ENCODE measurements at regions not wholly inside any gene's neighbourhood (a gene's known extent, or its start where the extent isn't known, plus 50 kb on each side); places are given as distances from the start of the nearest gene placed in this dataset.

- DNase-seq = no peak
Observed at GRCh38 chr12:118773956-118774723, 207.2 kb upstream of the SRRM4 start.

- no peak for DNase-seq
Observed at GRCh38 chr12:118777504-118777903, 203.8 kb upstream of the SRRM4 start.

GRCh38 chr12:118778077-118778476 is 203.3 kb upstream of the SRRM4 start:
- no peak for DNase-seq

- no peak for DNase-seq
Observed at GRCh38 chr12:118780939-118781338, 200.4 kb upstream of the SRRM4 start.

- DNase-seq = no peak
Observed at GRCh38 chr12:118781692-118782091, 199.6 kb upstream of the SRRM4 start.

- no peak for DNase-seq
Observed at GRCh38 chr12:118783703-118784102, 197.6 kb upstream of the SRRM4 start.

GRCh38 chr12:118790578-118790977 is 190.8 kb upstream of the SRRM4 start:
- DNase-seq = no peak

GRCh38 chr12:118813778-118814357 is 167.5 kb upstream of the SRRM4 start:
- DNase-seq = no peak

- no peak for DNase-seq
Observed at GRCh38 chr12:118816296-118816695, 165.0 kb upstream of the SRRM4 start.

- no peak for DNase-seq
Observed at GRCh38 chr12:118821386-118821925, 159.9 kb upstream of the SRRM4 start.

- DNase-seq = no peak
Observed at GRCh38 chr12:118822512-118822911, 158.8 kb upstream of the SRRM4 start.

- DNase-seq = no peak
Observed at GRCh38 chr12:118827047-118827446, 154.3 kb upstream of the SRRM4 start.

- no peak for DNase-seq
Observed at GRCh38 chr12:118827606-118828005, 153.7 kb upstream of the SRRM4 start.

- DNase-seq = no peak
Observed at GRCh38 chr12:118830296-118830695, 151.0 kb upstream of the SRRM4 start.

- no peak for DNase-seq
Observed at GRCh38 chr12:118835926-118836325, 145.4 kb upstream of the SRRM4 start.

GRCh38 chr12:118840399-118840798 is 140.9 kb upstream of the SRRM4 start:
- DNase-seq = no peak

- DNase-seq = no peak
Observed at GRCh38 chr12:118840878-118841277, 140.5 kb upstream of the SRRM4 start.

- no peak for DNase-seq
Observed at GRCh38 chr12:118841588-118841987, 139.8 kb upstream of the SRRM4 start.

- DNase-seq = no peak
Observed at GRCh38 chr12:118842866-118843265, 138.5 kb upstream of the SRRM4 start.

GRCh38 chr12:118846416-118846815 is 134.9 kb upstream of the SRRM4 start:
- DNase-seq = no peak

- no peak for DNase-seq
Observed at GRCh38 chr12:118850244-118850825, 131.0 kb upstream of the SRRM4 start.

- no peak for DNase-seq
Observed at GRCh38 chr12:118851891-118852290, 129.4 kb upstream of the SRRM4 start.

GRCh38 chr12:118853634-118854033 is 127.7 kb upstream of the SRRM4 start:
- no peak for DNase-seq

- no peak for DNase-seq
Observed at GRCh38 chr12:118855858-118856257, 125.5 kb upstream of the SRRM4 start.
